Gastroesophageal sphincter (tissue), 3 donors: ENCODE measurements at regions not wholly inside any gene's neighbourhood (a gene's known extent, or its start where the extent isn't known, plus 50 kb on each side); places are given as distances from the start of the nearest gene placed in this dataset.

Experiments
- POLR2AphosphoS5 ChIP-seq: sonication (generic); formaldehyde crosslinking; IDR thresholded peaks from one replicate; pipeline ENCODE4 v1.6.1; 2017; ENCODE audit warnings: antibody characterized with exemption
- TF ChIP-seq, protein P1 (sequence below), 4 experiments: fragments of 200-600 bp in 2 of 4; fragments of 450-650 bp in 2 of 4; sonication (generic) in 1 of 4; IDR thresholded peaks; one replicate each; pipeline ENCODE4 v1.5.1; 2017 to 2019; ENCODE audit warnings: antibody characterized with exemption in 4 of 4, mild to moderate bottlenecking in 2 of 4, moderate library complexity in 2 of 4

GRCh38 chr18:60984510-60984909, 348.7 kb upstream of the CDH20 start:
- TF ChIP-seq, protein P1, sequence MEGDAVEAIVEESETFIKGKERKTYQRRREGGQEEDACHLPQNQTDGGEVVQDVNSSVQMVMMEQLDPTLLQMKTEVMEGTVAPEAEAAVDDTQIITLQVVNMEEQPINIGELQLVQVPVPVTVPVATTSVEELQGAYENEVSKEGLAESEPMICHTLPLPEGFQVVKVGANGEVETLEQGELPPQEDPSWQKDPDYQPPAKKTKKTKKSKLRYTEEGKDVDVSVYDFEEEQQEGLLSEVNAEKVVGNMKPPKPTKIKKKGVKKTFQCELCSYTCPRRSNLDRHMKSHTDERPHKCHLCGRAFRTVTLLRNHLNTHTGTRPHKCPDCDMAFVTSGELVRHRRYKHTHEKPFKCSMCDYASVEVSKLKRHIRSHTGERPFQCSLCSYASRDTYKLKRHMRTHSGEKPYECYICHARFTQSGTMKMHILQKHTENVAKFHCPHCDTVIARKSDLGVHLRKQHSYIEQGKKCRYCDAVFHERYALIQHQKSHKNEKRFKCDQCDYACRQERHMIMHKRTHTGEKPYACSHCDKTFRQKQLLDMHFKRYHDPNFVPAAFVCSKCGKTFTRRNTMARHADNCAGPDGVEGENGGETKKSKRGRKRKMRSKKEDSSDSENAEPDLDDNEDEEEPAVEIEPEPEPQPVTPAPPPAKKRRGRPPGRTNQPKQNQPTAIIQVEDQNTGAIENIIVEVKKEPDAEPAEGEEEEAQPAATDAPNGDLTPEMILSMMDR (IDR thresholded peaks at IDR 0.05) = no peak
- no peak for TF ChIP-seq POLR2AphosphoS5
